B cell (primary cell): ENCODE measurements at regions not wholly inside any gene's neighbourhood (a gene's known extent, or its start where the extent isn't known, plus 50 kb on each side); places are given as distances from the start of the nearest gene placed in this dataset.

Experiments used
- EZH2 ChIP-seq: IDR thresholded peaks from 2 replicates; pipeline ENCODE4 v1.6.1; 2012; ENCODE audit warnings: borderline replicate concordance, low read depth, mild to moderate bottlenecking, moderate library complexity, low read length; ENCODE audit not compliant: insufficient read depth, poor library complexity, severe bottlenecking
- TF ChIP-seq, protein P1 (sequence below): fragments of 200-600 bp; IDR thresholded peaks from one replicate; pipeline ENCODE4 v1.8.0; 2022; ENCODE audit warnings: antibody characterized with exemption, mild to moderate bottlenecking

GRCh38 chr2:173830170-173830569 lies 135.0 kb downstream of the SP3 start:
- TF ChIP-seq, protein P1, sequence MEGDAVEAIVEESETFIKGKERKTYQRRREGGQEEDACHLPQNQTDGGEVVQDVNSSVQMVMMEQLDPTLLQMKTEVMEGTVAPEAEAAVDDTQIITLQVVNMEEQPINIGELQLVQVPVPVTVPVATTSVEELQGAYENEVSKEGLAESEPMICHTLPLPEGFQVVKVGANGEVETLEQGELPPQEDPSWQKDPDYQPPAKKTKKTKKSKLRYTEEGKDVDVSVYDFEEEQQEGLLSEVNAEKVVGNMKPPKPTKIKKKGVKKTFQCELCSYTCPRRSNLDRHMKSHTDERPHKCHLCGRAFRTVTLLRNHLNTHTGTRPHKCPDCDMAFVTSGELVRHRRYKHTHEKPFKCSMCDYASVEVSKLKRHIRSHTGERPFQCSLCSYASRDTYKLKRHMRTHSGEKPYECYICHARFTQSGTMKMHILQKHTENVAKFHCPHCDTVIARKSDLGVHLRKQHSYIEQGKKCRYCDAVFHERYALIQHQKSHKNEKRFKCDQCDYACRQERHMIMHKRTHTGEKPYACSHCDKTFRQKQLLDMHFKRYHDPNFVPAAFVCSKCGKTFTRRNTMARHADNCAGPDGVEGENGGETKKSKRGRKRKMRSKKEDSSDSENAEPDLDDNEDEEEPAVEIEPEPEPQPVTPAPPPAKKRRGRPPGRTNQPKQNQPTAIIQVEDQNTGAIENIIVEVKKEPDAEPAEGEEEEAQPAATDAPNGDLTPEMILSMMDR, result no peak
- TF ChIP-seq EZH2, result no peak
